Fibroblast of mammary gland (primary cell): ENCODE measurements at regions not wholly inside any gene's neighbourhood (a gene's known extent, or its start where the extent isn't known, plus 50 kb on each side); places are given as distances from the start of the nearest gene placed in this dataset.

Source experiments
- DNase-seq: peaks from one replicate; pipeline ENCODE4 v3.0.0-alpha.2; 2010; ENCODE audit warnings: low read depth
- H3K4me3 ChIP-seq: 2 replicates; pipeline ENCODE4 v1.5.1; 2011; ENCODE audit warnings: low read depth, mild to moderate bottlenecking, low read length, moderate library complexity; ENCODE audit not compliant: control insufficient read depth
- CTCF ChIP-seq: conservative IDR thresholded peaks from 2 replicates; pipeline ENCODE4 v1.5.1; 2011; ENCODE audit warnings: low read depth, low read length, inconsistent platforms; ENCODE audit not compliant: control insufficient read depth, insufficient read depth

DNA sequence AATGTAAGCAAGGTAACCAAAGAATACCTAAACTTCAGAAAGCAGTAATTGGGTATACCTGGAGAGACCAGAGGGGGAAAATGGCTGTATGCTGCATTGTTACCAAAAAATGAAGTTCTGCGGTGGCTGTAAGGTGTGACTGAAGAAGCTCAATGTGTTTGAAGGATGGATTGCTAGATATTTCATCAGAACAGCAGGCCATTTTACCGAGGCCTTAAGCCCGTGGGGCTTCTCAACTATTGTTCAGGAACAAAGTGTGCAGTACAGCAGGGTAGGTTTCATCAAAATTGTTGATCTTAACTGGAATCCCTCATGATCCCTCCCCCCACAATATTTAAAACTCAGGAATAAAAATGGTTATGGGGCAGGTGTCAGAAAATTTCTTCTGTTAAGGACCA is 204.0 kb upstream of the GHITM start:
- TF ChIP-seq CTCF = no peak
- DNase-seq = no peak
- no peak overlapping the region for H3K4me3 ChIP-seq

GRCh38 chr10:83935911-83936310 is 203.4 kb upstream of the GHITM start:
- DNase-seq = no peak
- TF ChIP-seq CTCF = no peak
- no peak overlapping the region for H3K4me3 ChIP-seq

- no peak for TF ChIP-seq CTCF
- DNase-seq = no peak
- H3K4me3 ChIP-seq = no peak overlapping the region
These were observed 202.1 kb upstream of the GHITM start for GRCh38 chr10:83937161-83937560.

GRCh38 chr10:83937826-83938225 is 201.5 kb upstream of the GHITM start:
- no peak for DNase-seq
- no peak for TF ChIP-seq CTCF

GRCh38 chr10:83941189-83941588 is 198.1 kb upstream of the GHITM start:
- no peak for DNase-seq
- no peak for TF ChIP-seq CTCF
- no peak overlapping the region for H3K4me3 ChIP-seq

More at GRCh38 chr10:83937826-83938225, 201.5 kb upstream of the GHITM start:
- no peak overlapping the region for H3K4me3 ChIP-seq

DNA sequence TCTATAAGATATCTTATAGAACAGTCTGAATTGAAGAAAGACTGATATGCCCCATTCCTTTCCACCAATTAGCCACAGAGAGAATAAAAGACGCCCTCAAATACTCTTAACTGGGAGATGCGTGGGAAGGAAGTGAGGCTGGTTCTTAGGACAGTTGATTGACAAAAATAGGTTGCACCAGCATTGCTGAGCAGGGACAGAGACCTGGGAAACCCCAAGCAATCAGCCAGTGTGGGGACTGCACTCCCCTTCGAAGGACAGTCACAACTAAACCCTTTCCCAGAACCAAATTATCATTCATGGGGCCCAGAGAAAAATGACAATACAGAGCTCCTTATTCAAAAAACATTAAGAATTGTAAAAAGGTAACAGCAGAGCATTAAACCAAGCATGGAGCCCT is 196.9 kb upstream of the GHITM start:
- H3K4me3 ChIP-seq = no peak overlapping the region
- TF ChIP-seq CTCF = no peak
- no peak for DNase-seq

- TF ChIP-seq CTCF = no peak
- no peak for DNase-seq
- H3K4me3 ChIP-seq = no peak overlapping the region
These were observed 196.3 kb upstream of the GHITM start for GRCh38 chr10:83943049-83943448.
